Endodermal cell (in vitro differentiated cells): ENCODE measurements at regions not wholly inside any gene's neighbourhood (a gene's known extent, or its start where the extent isn't known, plus 50 kb on each side); places are given as distances from the start of the nearest gene placed in this dataset.

Source experiments
- DNase-seq: peaks from one replicate; pipeline ENCODE4 v3.0.0-alpha.2; 2017
- H3K27ac ChIP-seq: 2 replicates; pipeline ENCODE4 v1.5.1; 2013; ENCODE audit warnings: mild to moderate bottlenecking, low read depth, low read length, moderate library complexity
- H3K27me3 ChIP-seq: 2 replicates; pipeline ENCODE4 v1.6.1; 2013; ENCODE audit warnings: mild to moderate bottlenecking, low read length, moderate library complexity; ENCODE audit not compliant: insufficient read depth, control insufficient read depth, poor library complexity, severe bottlenecking
- H3K36me3 ChIP-seq: 2 replicates; pipeline ENCODE4 v1.7.0; 2013; ENCODE audit warnings: mild to moderate bottlenecking, low read length, moderate library complexity; ENCODE audit not compliant: control insufficient read depth, insufficient read depth
- H3K4me1 ChIP-seq: one replicate; pipeline ENCODE4 v1.7.0; 2013; ENCODE audit warnings: low read length; ENCODE audit not compliant: control insufficient read depth, insufficient read depth
- H3K4me3 ChIP-seq: 2 replicates; pipeline ENCODE4 v1.5.1; 2013; ENCODE audit warnings: mild to moderate bottlenecking, low read length, moderate library complexity
- H3K9ac ChIP-seq: 2 replicates; pipeline ENCODE4 v1.6.1; 2013; ENCODE audit warnings: mild to moderate bottlenecking, low read length, moderate library complexity; ENCODE audit not compliant: poor library complexity, severe bottlenecking; ENCODE audit errors: extremely low read depth
- H3K9me3 ChIP-seq: 2 replicates; pipeline ENCODE4 v1.6.1; 2013; ENCODE audit warnings: mild to moderate bottlenecking, low read length, moderate library complexity; ENCODE audit not compliant: control insufficient read depth
- H3K27ac Mint-ChIP-seq: 2 replicates; pipeline ENCODE4 v1.8.0; 2020; ENCODE audit warnings: mixed read lengths
- H3K27me3 Mint-ChIP-seq: 2 replicates; pipeline ENCODE4 v1.8.0; 2021; ENCODE audit warnings: mild to moderate bottlenecking, mixed read lengths; ENCODE audit not compliant: insufficient read depth
- H3K36me3 Mint-ChIP-seq: 2 replicates; pipeline ENCODE4 v1.8.0; 2020; ENCODE audit warnings: low read depth, mixed read lengths
- H3K4me1 Mint-ChIP-seq: 2 replicates; pipeline ENCODE4 v1.8.0; 2020; ENCODE audit warnings: mixed read lengths
- H3K4me3 Mint-ChIP-seq: 2 replicates; pipeline ENCODE4 v1.8.0; 2020; ENCODE audit warnings: mild to moderate bottlenecking, moderate library complexity, mixed read lengths
- H3K9me3 Mint-ChIP-seq: 2 replicates; pipeline ENCODE4 v1.8.0; 2020; ENCODE audit warnings: mild to moderate bottlenecking, mixed read lengths
- CTCF ChIP-seq: fragments of 200-600 bp; sonication (generic); conservative IDR thresholded peaks from 2 replicates; pipeline ENCODE4 v1.5.0; 2021; ENCODE audit warnings: antibody characterized with exemption, mild to moderate bottlenecking
- WGBS, 2 experiments: methylation state at CpG; one replicate each; pipeline versions ENCODE4 v1.1.5 to v1.1.7; 2013; ENCODE audit warnings: missing lambda C conversion rate in 2 of 2, mixed read lengths in 1 of 2; ENCODE audit not compliant: insufficient coverage in 1 of 2, insufficient read length in 1 of 2; 5-methylcytosine and 5-hydroxymethylcytosine counted together

- Histone ChIP-seq H3K9me3 (no peaks in the 10 kb centered on the region), H3K4me1 (no peaks in the 10 kb centered on the region), H3K27ac (no peak overlapping the region), H3K9ac (no peak overlapping the region), H3K27me3 (no peaks in the 10 kb centered on the region), H3K36me3 (no peaks in the 10 kb centered on the region), H3K4me3 (no peak overlapping the region)
- DNase-seq: no peak
- peaks cover 7% of the 10 kb centered on the region for H3K4me1 Mint-ChIP-seq
- WGBS, 2 experiments: 88 to 100% methylated on average over 1 of the region's 1 CpG
- H3K9me3 Mint-ChIP-seq: no peaks in the 10 kb centered on the region
- TF ChIP-seq CTCF: no peak
- no peaks in the 10 kb centered on the region for H3K27me3 Mint-ChIP-seq
- H3K4me3 Mint-ChIP-seq: no peak overlapping the region
- no peaks in the 10 kb centered on the region for H3K36me3 Mint-ChIP-seq
- H3K27ac Mint-ChIP-seq: no peak overlapping the region
Observed at GRCh38 chr3:81249540-81250029, 511.9 kb downstream of the GBE1 start.

- Histone ChIP-seq H3K27me3 (no peaks in the 10 kb centered on the region), H3K36me3 (no peaks in the 10 kb centered on the region), H3K4me3 (no peak overlapping the region), H3K9ac (no peak overlapping the region), H3K4me1 (no peaks in the 10 kb centered on the region), H3K27ac (no peak overlapping the region), H3K9me3 (no peaks in the 10 kb centered on the region)
- H3K27ac Mint-ChIP-seq: no peak overlapping the region
- no peak for TF ChIP-seq CTCF
- WGBS, 2 experiments: 91% methylated on average over 3 of the region's 3 CpGs; no CpG with 5 or more reads in 1 of the 2 experiments
- no peak for DNase-seq
- H3K27me3 Mint-ChIP-seq: no peaks in the 10 kb centered on the region
- no peaks in the 10 kb centered on the region for H3K9me3 Mint-ChIP-seq
- no peaks in the 10 kb centered on the region for H3K36me3 Mint-ChIP-seq
- no peak overlapping the region for H3K4me3 Mint-ChIP-seq
- H3K4me1 Mint-ChIP-seq: peaks cover 7% of the 10 kb centered on the region
Observed at GRCh38 chr3:81245501-81245900, 515.9 kb downstream of the GBE1 start.

- H3K4me1 Mint-ChIP-seq: peaks cover 7% of the 10 kb centered on the region
- no peak overlapping the region for H3K27ac Mint-ChIP-seq
- no peaks in the 10 kb centered on the region for H3K9me3 ChIP-seq
- H3K27me3 ChIP-seq: no peaks in the 10 kb centered on the region
- H3K9ac ChIP-seq: no peak overlapping the region
- no peaks in the 10 kb centered on the region for H3K27me3 Mint-ChIP-seq
- WGBS, 2 experiments: 97% methylated on average over 2 of the region's 2 CpGs; no CpG with 5 or more reads in 1 of the 2 experiments
- DNase-seq: no peak
- H3K27ac ChIP-seq: no peak overlapping the region
- no peak overlapping the region for H3K4me3 ChIP-seq
- no peaks in the 10 kb centered on the region for H3K9me3 Mint-ChIP-seq
- no peaks in the 10 kb centered on the region for H3K4me1 ChIP-seq
- H3K4me3 Mint-ChIP-seq: no peak overlapping the region
- no peaks in the 10 kb centered on the region for H3K36me3 Mint-ChIP-seq
- TF ChIP-seq CTCF: no peak
- no peaks in the 10 kb centered on the region for H3K36me3 ChIP-seq
Observed at GRCh38 chr3:81245043-81245442, 516.4 kb downstream of the GBE1 start.
